Right lobe of liver (tissue), 6 donors: ENCODE measurements at regions not wholly inside any gene's neighbourhood (a gene's known extent, or its start where the extent isn't known, plus 50 kb on each side); places are given as distances from the start of the nearest gene placed in this dataset.

Experiments used
- ATAC-seq, 4 donors: fragments of 200-7000 bp; cut with Tn5 transposase; one replicate each; pipeline ENCODE4 v1.9.1; 2020; ENCODE audit warnings: mild to moderate bottlenecking in 4 of 4, moderate library complexity in 4 of 4
- DNase-seq, 3 donors: peaks; one replicate each; pipeline ENCODE4 v3.0.0-alpha.2; 2020
- H3K27ac ChIP-seq, 3 donors: fragments of 200-600 bp; one replicate each; pipeline ENCODE4 v1.8.0; 2022
- H3K27me3 ChIP-seq, 2 donors: fragments of 200-600 bp; one replicate each; pipeline ENCODE4 v1.8.0; 2022
- H3K36me3 ChIP-seq, 4 donors: fragments of 200-600 bp; sonication (generic) in 1 of 4; one replicate each; pipeline versions ENCODE4 v1.5.1 to v1.8.0; 2017 to 2022; ENCODE audit warnings: control low read depth in 1 of 4
- H3K4me1 ChIP-seq, 4 donors: fragments of 200-600 bp; sonication (generic) in 1 of 4; one replicate each; pipeline versions ENCODE4 v1.5.1 to v1.8.0; 2017 to 2022; ENCODE audit warnings: control low read depth in 1 of 4
- H3K4me3 ChIP-seq, 3 donors: fragments of 200-600 bp; one replicate each; pipeline ENCODE4 v1.8.0; 2022
- H3K9me3 ChIP-seq, 4 donors: fragments of 200-600 bp; sonication (generic) in 1 of 4; one replicate each; pipeline versions ENCODE4 v1.5.1 to v1.8.0; 2017 to 2022; ENCODE audit warnings: control low read depth in 1 of 4
- CTCF ChIP-seq, 4 donors: fragments of 200-600 bp in 3 of 4; fragments of 450-650 bp in 1 of 4; IDR thresholded peaks; one replicate each; pipeline versions ENCODE4 v1.5.1 to v1.8.0; 2016 to 2022; ENCODE audit warnings: antibody characterized with exemption in 4 of 4, mild to moderate bottlenecking in 2 of 4
- POLR2A ChIP-seq: fragments of 450-650 bp; IDR thresholded peaks from one replicate; pipeline ENCODE4 v1.6.1; 2017; ENCODE audit warnings: antibody characterized with exemption, mild to moderate bottlenecking
- WGBS: methylation state at CpG from one replicate; pipeline ENCODE4 v1.1.6; 2018; ENCODE audit warnings: low coverage, low lambda C conversion rate; ENCODE audit not compliant: insufficient coverage; ENCODE audit errors: missing lambda C conversion rate; 5-methylcytosine and 5-hydroxymethylcytosine counted together
- intact Hi-C, 2 donors: fragments of 100-400 bp; cut with DNase I; formaldehyde crosslinking; loops; one replicate each; pipeline versions ENCODE4 v1.11.2 to v1.14.1; 2022
- donor health status: DM: no; HTN: yes; CAD: no.
- donor health status: DM: no; HTN: no; CAD: no.
- donor health status: DM: no; HTN: no; CAD: no.
- donor health status: DM: no; HTN: yes; CAD: no.
- donor health status: DM: no; HTN: yes; CAD: no.

GRCh38 chr11:56883371-56883987 lies 105.2 kb upstream of the OR5AK2 start:
- intact Hi-C loops: no loop called here
- DNase-seq (no peak), ATAC-seq (no peak)
- 85% methylated on average over 8 of the region's 9 CpGs for WGBS
- Histone ChIP-seq H3K27me3 (no peaks in the 10 kb centered on the region), H3K4me1 (peaks cover 0 to 3% (median 0%) of the 10 kb centered on the region in 4 donors), H3K36me3 (no peaks in the 10 kb centered on the region), H3K27ac (no peak overlapping the region), H3K4me3 (no peak overlapping the region), H3K9me3 (no peaks in the 10 kb centered on the region)
- TF ChIP-seq POLR2A (no peak), CTCF (IDR thresholded peaks at IDR 0.05) (no peak)

DNA sequence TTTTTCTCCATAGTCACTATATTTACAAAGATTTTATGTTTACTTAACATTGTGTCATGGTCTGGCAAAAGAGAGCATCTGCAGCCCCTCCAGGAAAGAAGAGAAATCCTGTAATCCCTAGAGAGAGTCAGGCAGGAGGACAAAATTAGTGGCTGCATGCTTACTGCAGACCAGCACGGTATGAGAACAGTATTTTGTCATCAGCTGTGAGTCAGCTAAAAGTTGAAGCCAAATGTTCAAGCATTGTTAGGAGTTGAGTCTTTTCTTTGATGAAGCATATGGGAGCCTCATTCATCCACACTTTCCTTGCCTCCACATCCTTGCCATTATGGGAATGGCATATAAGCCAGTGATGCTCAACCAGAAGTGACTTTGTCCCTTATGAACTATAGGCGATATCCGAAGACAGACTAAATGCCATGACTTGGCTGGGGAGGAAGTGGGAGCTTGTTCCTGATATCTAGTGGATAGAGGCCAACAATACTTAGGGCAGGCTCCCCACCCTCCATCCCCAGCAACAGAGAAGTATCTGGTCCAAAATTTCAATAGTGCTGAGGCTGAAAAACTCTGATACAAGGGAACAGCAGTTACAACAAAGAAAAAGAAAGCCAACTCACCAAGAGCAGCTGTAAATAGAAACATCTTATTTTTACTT lies 112.0 kb upstream of the OR5AK2 start:
- H3K27me3 ChIP-seq: no peaks in the 10 kb centered on the region
- intact Hi-C loops: no loop called here
- ATAC-seq (no peak), DNase-seq (no peak)
- H3K9me3 ChIP-seq: no peaks in the 10 kb centered on the region
- TF ChIP-seq CTCF (IDR thresholded peaks at IDR 0.05) (no peak), POLR2A (no peak)
- H3K4me1 ChIP-seq: no peaks in the 10 kb centered on the region
- no peaks in the 10 kb centered on the region for H3K36me3 ChIP-seq
- 68% methylated on average over 3 of the region's 3 CpGs for WGBS
- H3K27ac ChIP-seq: no peak overlapping the region
- no peak overlapping the region for H3K4me3 ChIP-seq

- H3K4me1 ChIP-seq: no peaks in the 10 kb centered on the region
- no peak overlapping the region for H3K27ac ChIP-seq
- WGBS: 64% methylated on average over 2 of the region's 2 CpGs
Observed at GRCh38 chr11:56855217-56855616, 106.7 kb upstream of the OR9G4 start.

DNA sequence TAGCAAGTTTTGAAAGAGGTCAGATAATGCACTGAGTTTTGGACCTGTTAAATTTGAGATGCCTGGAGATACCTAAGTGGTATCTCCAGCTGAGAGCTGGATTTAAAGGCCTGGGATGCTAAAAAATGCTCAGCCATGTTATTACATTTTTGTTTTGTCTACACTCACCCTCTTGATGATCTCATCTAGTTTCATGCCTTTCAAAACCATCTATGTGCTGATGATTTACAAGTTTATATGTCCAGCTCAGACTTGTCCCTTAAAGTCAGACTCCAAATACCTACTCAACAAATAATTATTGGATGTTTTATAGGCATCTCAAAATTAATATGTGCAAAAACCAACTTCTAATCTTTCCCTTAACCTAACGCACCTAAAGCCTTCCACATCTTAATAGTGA lies 103.6 kb upstream of the OR9G4 start:
- ATAC-seq (no peak), DNase-seq (no peak)
- Histone ChIP-seq H3K9me3 (no peaks in the 10 kb centered on the region), H3K4me1 (no peaks in the 10 kb centered on the region), H3K36me3 (no peaks in the 10 kb centered on the region), H3K27me3 (no peaks in the 10 kb centered on the region), H3K27ac (no peak overlapping the region), H3K4me3 (no peak overlapping the region)
- 63% methylated on average over 1 of the region's 1 CpG for WGBS
- intact Hi-C loops: no loop called here
- TF ChIP-seq POLR2A: no peak

More at GRCh38 chr11:56855217-56855616, 106.7 kb upstream of the OR9G4 start:
- no peak overlapping the region for H3K4me3 ChIP-seq
- TF ChIP-seq CTCF (IDR thresholded peaks at IDR 0.05) (no peak), POLR2A (no peak)
- no peaks in the 10 kb centered on the region for H3K9me3 ChIP-seq
- H3K27me3 ChIP-seq: no peaks in the 10 kb centered on the region
- no peaks in the 10 kb centered on the region for H3K36me3 ChIP-seq
- DNase-seq: no peak
- intact Hi-C loops: no loop called here
- no peak for ATAC-seq

- DNase-seq (no peak), ATAC-seq (no peak)
- 44% methylated on average over 2 of the region's 2 CpGs for WGBS
- TF ChIP-seq CTCF (IDR thresholded peaks at IDR 0.05): no peak
- TF ChIP-seq POLR2A: no peak
- intact Hi-C loops: loop anchor here (10.0 kb wide), 2 partner anchors 275 to 395 kb away; no protein-coding TSS in a partner anchor
- Histone ChIP-seq H3K27me3 (no peaks in the 10 kb centered on the region), H3K9me3 (no peaks in the 10 kb centered on the region), H3K27ac (no peak overlapping the region), H3K4me1 (no peaks in the 10 kb centered on the region), H3K36me3 (no peaks in the 10 kb centered on the region), H3K4me3 (no peak overlapping the region)
Observed at GRCh38 chr11:56849852-56850251, 101.4 kb upstream of the OR9G4 start.
